Prostate gland (tissue), 2 donors: ENCODE measurements at regions not wholly inside any gene's neighbourhood (a gene's known extent, or its start where the extent isn't known, plus 50 kb on each side); places are given as distances from the start of the nearest gene placed in this dataset.

Experiments
- CTCF ChIP-seq, 4 experiments: fragments of 200-600 bp in 2 of 4; fragments of 450-650 bp in 2 of 4; sonication (generic) in 2 of 4; IDR thresholded peaks; 1 replicate in 3 of 4; 2 replicates in 1 of 4; pipeline ENCODE4 v1.5.1; 2016 to 2019; ENCODE audit warnings: antibody characterized with exemption in 4 of 4, mild to moderate bottlenecking in 2 of 4, moderate library complexity in 2 of 4
- POLR2A ChIP-seq: fragments of 450-650 bp; IDR thresholded peaks from one replicate; pipeline ENCODE4 v1.6.1; 2016; ENCODE audit warnings: antibody characterized with exemption, mild to moderate bottlenecking
- POLR2AphosphoS5 ChIP-seq: sonication (generic); formaldehyde crosslinking; IDR thresholded peaks from one replicate; pipeline ENCODE4 v1.6.1; 2017; ENCODE audit warnings: antibody characterized with exemption

GRCh38 chr2:126048719-126049118, 607.2 kb upstream of the GYPC start:
- TF ChIP-seq CTCF (IDR thresholded peaks at IDR 0.05) (no peak), POLR2A (no peak), POLR2AphosphoS5 (no peak)
